Cardiac fibroblast (primary cell): ENCODE measurements at regions not wholly inside any gene's neighbourhood (a gene's known extent, or its start where the extent isn't known, plus 50 kb on each side); places are given as distances from the start of the nearest gene placed in this dataset.
"Not testable (repeated sequence)": the region's sequence is repeated elsewhere in the genome, so short reads cannot be mapped to it uniquely, and the experiment has no call there.

Source experiments
- DNase-seq, 2 donors: peaks; one replicate each; pipeline versions ENCODE4 v3.0.0 to v3.0.0-alpha.2; 2010; ENCODE audit warnings: low read depth in 2 of 2
- H3K4me3 ChIP-seq, 2 donors: replicated peaks in 1 of 2; 1 replicate in 1 of 2; 2 replicates in 1 of 2; pipeline ENCODE4 v1.5.1; 2011; ENCODE audit warnings: low read depth in 2 of 2, low read length in 2 of 2, mild to moderate bottlenecking in 2 of 2, moderate library complexity in 1 of 2
- CTCF ChIP-seq: IDR thresholded peaks from one replicate; pipeline ENCODE4 v1.5.1; 2011; ENCODE audit warnings: low read depth, mild to moderate bottlenecking, low read length, inconsistent platforms

- no peak for TF ChIP-seq CTCF
- no peak overlapping the region for H3K4me3 ChIP-seq
These were observed 163.2 kb upstream of the INTU start for GRCh38 chr4:127469542-127469941.

GRCh38 chr4:127469959-127470809 lies 162.6 kb upstream of the INTU start:
- H3K4me3 ChIP-seq, result no peak overlapping the region
- TF ChIP-seq CTCF, result no peak
- DNase-seq, result no peak

More at GRCh38 chr4:127469542-127469941, 163.2 kb upstream of the INTU start:
- DNase-seq, result no peak

- not testable (repeated sequence) for DNase-seq, H3K4me3 ChIP-seq
These were observed 154.5 kb upstream of the INTU start for GRCh38 chr4:127478271-127478670.

- no peak overlapping the region for H3K4me3 ChIP-seq
- peak; percentile 49 to 61 for DNase-seq
- TF ChIP-seq CTCF, result peak; percentile 34
These were observed 153.6 kb upstream of the INTU start for GRCh38 chr4:127479031-127479622.

GRCh38 chr4:127482049-127482448 lies 150.7 kb upstream of the INTU start:
- DNase-seq, result no peak
- no peak overlapping the region for H3K4me3 ChIP-seq
- TF ChIP-seq CTCF, result no peak

GRCh38 chr4:127484117-127484516 lies 148.6 kb upstream of the INTU start:
- TF ChIP-seq CTCF, result no peak
- DNase-seq, result no peak
- no peak overlapping the region for H3K4me3 ChIP-seq

- H3K4me3 ChIP-seq, result no peak overlapping the region
- no peak for DNase-seq
- no peak for TF ChIP-seq CTCF
These were observed 146.5 kb upstream of the INTU start for GRCh38 chr4:127486248-127486647.
